ENCODE measurements at regions not wholly inside any gene's neighbourhood (a gene's known extent, or its start where the extent isn't known, plus 50 kb on each side); places are given as distances from the start of the nearest gene placed in this dataset.

- DNase-seq, result no peak
Observed at GRCh38 chr10:6343305-6344010, 140.7 kb downstream of the PFKFB3 start.

DNA sequence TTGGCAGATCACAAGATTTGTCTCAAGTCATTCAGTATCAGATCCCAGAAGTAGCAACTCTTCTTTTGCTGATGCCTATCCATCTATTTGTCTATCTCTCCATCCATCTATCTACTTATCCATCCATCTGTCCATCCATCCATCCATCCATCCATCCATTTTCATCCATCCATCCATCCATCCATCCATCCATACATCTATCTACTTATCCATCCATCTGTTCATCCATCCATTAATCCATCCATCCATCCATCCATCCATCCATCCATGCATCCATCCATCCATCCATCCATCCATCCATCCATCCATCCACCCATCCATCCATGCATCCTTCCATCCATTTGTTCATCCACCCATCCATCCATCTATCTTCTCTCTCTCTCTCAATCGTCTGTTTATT, 142.7 kb downstream of the PFKFB3 start:
- no peak for DNase-seq

DNA sequence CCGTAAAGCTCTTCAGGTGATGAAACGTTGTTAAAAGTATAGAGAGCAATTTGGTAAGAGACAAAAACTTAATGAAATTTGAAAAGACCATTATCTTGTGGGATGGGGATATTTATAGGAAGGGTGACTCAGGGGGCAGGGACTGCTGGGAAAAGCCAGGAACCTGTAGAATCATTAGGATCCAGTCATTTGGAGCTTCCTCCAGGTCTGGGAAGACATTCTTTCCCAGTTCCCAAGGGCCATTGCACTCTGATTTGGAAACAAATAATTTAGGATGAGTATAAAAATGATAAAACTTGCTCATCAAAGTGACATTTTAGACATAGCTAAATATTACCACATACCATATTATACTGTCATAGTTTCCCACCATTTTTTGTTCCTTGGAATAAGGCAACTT, 143.9 kb downstream of the PFKFB3 start:
- DNase-seq, result no peak

DNA sequence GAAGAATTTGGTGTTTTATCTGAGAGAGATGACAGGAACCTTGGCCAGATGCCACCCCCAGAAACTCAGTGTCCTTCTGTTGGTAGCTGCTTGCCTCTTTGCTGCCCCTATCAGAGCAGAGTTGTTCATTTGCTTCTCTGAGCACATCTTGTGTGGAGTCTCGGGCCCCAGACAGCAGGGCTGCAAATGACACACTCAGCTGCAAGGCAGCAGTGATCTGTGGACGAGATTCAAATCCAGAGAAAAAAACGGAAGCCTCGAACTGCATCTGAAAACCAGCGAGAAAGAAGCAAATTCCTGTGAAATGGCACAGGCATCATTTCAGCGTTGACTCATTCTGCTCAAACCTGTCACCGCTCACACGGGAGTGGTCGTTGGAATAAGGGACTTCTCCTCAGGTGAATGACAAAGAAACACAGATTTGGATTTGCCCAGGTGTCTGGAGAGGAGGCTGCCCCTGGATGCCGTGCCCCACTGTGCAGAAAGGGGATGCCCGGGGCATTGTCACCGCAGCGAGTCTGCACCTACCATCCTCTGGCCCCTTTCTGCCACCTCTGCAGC, 144.7 kb downstream of the PFKFB3 start:
- DNase-seq, result no peak

GRCh38 chr10:6348096-6348874, 145.6 kb downstream of the PFKFB3 start:
- peak; percentile 30 for DNase-seq

GRCh38 chr10:6349846-6350535, 147.3 kb downstream of the PFKFB3 start:
- DNase-seq, result no peak

- no peak for DNase-seq
Observed at GRCh38 chr10:6350609-6351008, 147.9 kb downstream of the PFKFB3 start.

GRCh38 chr10:6351495-6351894, 148.8 kb downstream of the PFKFB3 start:
- DNase-seq, result no peak

- DNase-seq, result no peak
Observed at GRCh38 chr10:6353526-6353925, 150.8 kb downstream of the PFKFB3 start.

DNA sequence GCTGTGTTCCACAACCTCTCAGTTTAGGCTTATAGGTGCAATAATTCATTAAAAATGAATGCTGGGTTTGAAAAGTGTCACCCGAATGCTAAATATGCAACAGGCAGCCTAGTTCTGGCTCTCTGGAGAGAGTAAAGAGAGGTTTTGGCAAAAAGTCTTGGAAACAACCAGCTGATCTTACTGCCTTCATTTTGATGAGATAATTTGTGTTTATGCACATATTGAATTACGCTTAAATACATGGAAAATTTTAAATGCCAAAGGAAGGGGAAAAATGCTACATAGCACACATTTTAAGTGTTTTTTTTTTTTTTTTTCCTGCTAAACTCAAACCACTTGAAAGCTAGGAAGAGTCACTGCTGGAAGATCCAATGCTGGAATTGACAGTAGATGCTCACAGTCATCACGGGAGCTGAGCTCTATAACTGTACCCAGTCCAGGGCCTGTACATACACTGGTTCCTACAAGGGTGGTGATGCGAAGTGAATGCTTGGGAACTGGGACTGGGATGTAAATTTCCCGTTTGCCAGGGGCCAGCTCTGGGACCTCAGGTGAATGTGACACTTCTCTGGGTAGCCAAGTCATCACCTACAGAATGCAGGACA, 151.5 kb downstream of the PFKFB3 start:
- no peak for DNase-seq

- DNase-seq, result no peak
Observed at GRCh38 chr10:6356280-6356793, 153.6 kb downstream of the PFKFB3 start.

GRCh38 chr10:6361869-6362268, 159.1 kb downstream of the PFKFB3 start:
- no peak for DNase-seq

GRCh38 chr10:6362879-6363278, 160.1 kb downstream of the PFKFB3 start:
- DNase-seq, result no peak

DNA sequence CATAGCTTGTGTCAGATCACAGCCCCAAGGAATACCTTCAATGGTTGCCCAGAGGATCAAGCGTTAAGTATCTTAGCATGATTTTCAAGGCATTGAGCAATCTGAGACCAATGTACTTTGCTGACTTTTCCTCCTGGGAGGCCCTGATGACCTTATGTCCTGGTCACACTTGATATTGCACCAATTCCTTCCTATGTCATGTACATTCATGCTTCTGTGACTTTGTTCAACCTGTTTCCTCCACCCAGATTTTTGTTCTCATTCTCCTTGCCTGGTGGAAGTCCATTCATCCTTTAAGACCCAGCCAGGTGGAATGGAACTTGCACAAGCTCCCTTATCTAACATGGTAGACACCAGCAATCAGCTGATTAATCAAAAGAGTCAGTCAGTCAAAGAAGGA, 160.8 kb downstream of the PFKFB3 start:
- no peak for DNase-seq

DNA sequence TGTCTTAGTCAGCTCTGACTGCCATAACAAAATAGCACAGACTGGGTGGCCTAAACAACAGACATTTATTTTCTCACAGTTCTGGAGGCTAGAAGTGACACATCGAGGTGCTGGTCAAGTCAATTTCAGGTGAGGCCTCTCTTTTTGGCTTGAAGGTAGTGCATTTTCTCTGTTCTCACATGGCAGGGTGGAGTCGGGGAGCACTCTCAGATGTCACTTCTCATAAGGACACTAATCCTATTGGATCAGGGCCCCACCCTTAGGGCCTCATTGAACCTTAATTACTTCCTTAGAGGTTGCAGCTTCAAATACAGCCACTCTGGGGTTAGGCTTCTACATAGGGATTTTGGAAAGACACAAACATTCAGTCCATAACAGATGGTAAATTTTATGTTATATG, 161.6 kb downstream of the PFKFB3 start:
- no peak for DNase-seq

DNA sequence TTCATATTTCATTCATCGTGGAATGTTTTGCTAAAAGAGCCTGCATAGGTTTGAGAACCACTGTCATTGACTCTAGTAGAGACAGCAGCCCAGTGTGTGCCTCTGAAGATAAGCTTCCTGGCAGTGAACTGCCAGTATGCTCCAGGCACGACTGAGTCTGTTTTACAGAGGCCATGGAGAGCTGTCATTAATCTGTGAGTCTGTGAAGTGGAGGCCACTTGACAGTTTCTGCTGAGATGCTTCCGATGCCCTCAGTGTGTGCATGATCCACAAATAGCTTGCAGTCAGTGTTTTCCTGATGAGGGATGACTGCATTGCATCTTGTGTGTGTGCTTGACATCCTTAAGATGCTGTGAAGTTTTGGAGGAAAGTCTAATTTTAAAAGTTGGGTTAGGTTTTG, 162.2 kb downstream of the PFKFB3 start:
- no peak for DNase-seq

GRCh38 chr10:6365384-6365783, 162.7 kb downstream of the PFKFB3 start:
- DNase-seq, result no peak

Data from NK-92 treated with Interleukin-12 subunit alpha and Interleukin-12 subunit beta, amount 100 ng/mL, for 24 hours (cell line).